SK-N-SH (cell line): ENCODE measurements at regions not wholly inside any gene's neighbourhood (a gene's known extent, or its start where the extent isn't known, plus 50 kb on each side); places are given as distances from the start of the nearest gene placed in this dataset.

Source experiments
- CTCF ChIA-PET: fragments of 300-600, 350-600 bp; formaldehyde crosslinking; extraction: SDS; loops from one replicate; lab custom pipeline; 2021; lab: Yijun Ruan, JAX
- POLR2A ChIA-PET: fragments of 350-600 bp; sonication (Branson Sonifier 250); formaldehyde crosslinking; extraction: SDS; loops from one replicate; lab custom pipeline; 2020; ENCODE audit warnings: antibody characterized with exemption, inconsistent platforms; lab: Yijun Ruan, JAX
- DNase-seq: peaks from one replicate; pipeline ENCODE4 v3.0.0; 2012
- H2AFZ ChIP-seq: fragments of 200-600 bp; sonication (generic); 2 replicates; pipeline ENCODE4 v1.8.1; 2016; ENCODE audit warnings: antibody characterized with exemption, mild to moderate bottlenecking, low read depth
- H3F3A ChIP-seq: fragments of 200-600 bp; sonication (generic); replicated peaks from 2 replicates; pipeline ENCODE3; 2016; ENCODE audit warnings: antibody characterized with exemption, mild to moderate bottlenecking; ENCODE audit not compliant: insufficient read depth
- H3K27ac ChIP-seq, 2 experiments: fragments of 200-500 bp in 1 of 2; fragments of 200-600 bp in 1 of 2; sonication (Bioruptor generic) in 1 of 2; sonication (generic), shearing (Covaris generic) in 1 of 2; 2 replicates each; pipeline versions ENCODE4 v1.5.1 to v1.6.1; 2014 to 2016; ENCODE audit warnings: low read depth in 2 of 2, inconsistent platforms in 1 of 2, low read length in 1 of 2, mild to moderate bottlenecking in 1 of 2, mixed read lengths in 1 of 2
- H3K27me3 ChIP-seq: fragments of 200-600 bp; sonication (generic), shearing (Covaris generic); 2 replicates; pipeline ENCODE4 v1.6.1; 2016; ENCODE audit warnings: mixed run types; ENCODE audit not compliant: insufficient read depth
- H3K36me3 ChIP-seq, 2 experiments: fragments of 200-500 bp in 1 of 2; fragments of 200-600 bp in 1 of 2; sonication (Bioruptor generic) in 1 of 2; sonication (generic) in 1 of 2; replicated peaks in 1 of 2; 2 replicates each; pipeline versions ENCODE3 to v1.5.1; 2014 to 2016; ENCODE audit warnings: low read length in 1 of 2, mild to moderate bottlenecking in 1 of 2; ENCODE audit not compliant: insufficient read depth in 2 of 2, control insufficient read depth in 1 of 2
- H3K4me1 ChIP-seq, 2 experiments: fragments of 200-500 bp in 1 of 2; fragments of 200-600 bp in 1 of 2; sonication (Bioruptor generic) in 1 of 2; sonication (generic), shearing (Covaris generic) in 1 of 2; 2 replicates each; pipeline versions ENCODE4 v1.5.1 to v1.6.1; 2014 to 2016; ENCODE audit warnings: low read depth in 1 of 2, low read length in 1 of 2, mixed run types in 1 of 2; ENCODE audit not compliant: insufficient read depth in 2 of 2, control insufficient read depth in 1 of 2
- H3K4me2 ChIP-seq: fragments of 200-600 bp; sonication (generic), shearing (Covaris generic); 2 replicates; pipeline ENCODE4 v1.6.1; 2017; ENCODE audit warnings: mixed run types
- H3K4me3 ChIP-seq, 2 experiments: fragments of 200-500 bp in 1 of 2; fragments of 200-600 bp in 1 of 2; sonication (Bioruptor generic) in 1 of 2; sonication (generic), shearing (Covaris generic) in 1 of 2; 2 replicates each; pipeline versions ENCODE4 v1.5.1 to v1.8.1; 2014 to 2016; ENCODE audit warnings: low read depth in 2 of 2, inconsistent platforms in 1 of 2, low read length in 1 of 2, mild to moderate bottlenecking in 1 of 2, mixed read lengths in 1 of 2, moderate library complexity in 1 of 2
- H3K79me2 ChIP-seq: fragments of 200-600 bp; sonication (generic); 2 replicates; pipeline ENCODE4 v1.8.1; 2017; ENCODE audit warnings: mild to moderate bottlenecking; ENCODE audit not compliant: insufficient read depth
- H3K9ac ChIP-seq: fragments of 200-600 bp; sonication (generic); 2 replicates; pipeline ENCODE4 v1.6.1; 2017; ENCODE audit warnings: mixed run types
- H3K9me2 ChIP-seq: fragments of 200-600 bp; sonication (generic); 2 replicates; pipeline ENCODE4 v1.6.1; 2017; ENCODE audit warnings: mixed run types
- H3K9me3 ChIP-seq: fragments of 200-600 bp; sonication (generic); 2 replicates; pipeline ENCODE4 v1.6.1; 2017; ENCODE audit warnings: mixed run types, mild to moderate bottlenecking, moderate library complexity
- H4K20me1 ChIP-seq: fragments of 200-600 bp; sonication (generic); 2 replicates; pipeline ENCODE4 v1.6.1; 2017; ENCODE audit warnings: mild to moderate bottlenecking, mixed run types; ENCODE audit not compliant: insufficient read depth
- ELF1 ChIP-seq: IDR thresholded peaks from 2 replicates; pipeline ENCODE4 v1.4.0; 2012
- EP300 ChIP-seq, 2 experiments: IDR thresholded peaks; 2 replicates each; pipeline versions ENCODE4 v1.4.0 to v1.6.1; 2012; ENCODE audit warnings: borderline replicate concordance in 1 of 2, low read depth in 1 of 2, low read length in 1 of 2
- FOXJ3 ChIP-seq: sonication (generic); formaldehyde crosslinking; IDR thresholded peaks from 2 replicates; pipeline ENCODE4 v1.5.1; 2020; ENCODE audit warnings: mild to moderate bottlenecking, missing genetic modification reagents
- GABPA ChIP-seq: IDR thresholded peaks from 2 replicates; pipeline ENCODE4 v1.4.0; 2012; ENCODE audit warnings: low read depth, mild to moderate bottlenecking
- JUND ChIP-seq: IDR thresholded peaks from 2 replicates; pipeline ENCODE4 v1.4.0; 2012
- MEF2A ChIP-seq: IDR thresholded peaks from 2 replicates; pipeline ENCODE4 v1.4.0; 2012; ENCODE audit warnings: low read depth, borderline replicate concordance
- NFIC ChIP-seq: IDR thresholded peaks from 2 replicates; pipeline ENCODE4 v1.4.0; 2012; ENCODE audit warnings: borderline replicate concordance
- NRF1 ChIP-seq: IDR thresholded peaks from 2 replicates; pipeline ENCODE4 v1.6.1; 2012; ENCODE audit warnings: low read depth, mild to moderate bottlenecking, low read length
- POLR2AphosphoS5 ChIP-seq: IDR thresholded peaks from 2 replicates; pipeline ENCODE4 v1.6.1; 2012; ENCODE audit warnings: low read depth, low read length
- RAD21 ChIP-seq: IDR thresholded peaks from 2 replicates; pipeline ENCODE4 v1.6.1; 2012; ENCODE audit warnings: mild to moderate bottlenecking, low read length
- TAF1 ChIP-seq: IDR thresholded peaks from 2 replicates; pipeline ENCODE4 v1.6.1; 2012; ENCODE audit warnings: low read depth, mild to moderate bottlenecking, low read length, moderate library complexity, borderline replicate concordance
- TCF12 ChIP-seq: IDR thresholded peaks from 2 replicates; pipeline ENCODE4 v1.4.0; 2012
- TEAD4 ChIP-seq: IDR thresholded peaks from 2 replicates; pipeline ENCODE4 v1.4.0; 2012; ENCODE audit warnings: mild to moderate bottlenecking, borderline replicate concordance; ENCODE audit not compliant: insufficient read depth
- YY1 ChIP-seq: IDR thresholded peaks from 2 replicates; pipeline ENCODE4 v1.4.0; 2012; ENCODE audit warnings: low read depth, mild to moderate bottlenecking
- WGBS: methylation state at CpG from one replicate; pipeline ENCODE4 v1.1.6; 2017; ENCODE audit warnings: low lambda C conversion rate; 5-methylcytosine and 5-hydroxymethylcytosine counted together
- TF ChIP-seq, protein P1 (sequence below): fragments of 150-350 bp; IDR thresholded peaks from 2 replicates; pipeline ENCODE4 v1.6.1; 2017; ENCODE audit warnings: antibody characterized with exemption, low read length, low read depth, borderline replicate concordance
- TF ChIP-seq, protein P2 (sequence below): IDR thresholded peaks from 2 replicates; pipeline ENCODE4 v1.6.1; 2012; ENCODE audit warnings: mild to moderate bottlenecking, low read depth, low read length, moderate library complexity
- TF ChIP-seq, protein P3 (sequence below): IDR thresholded peaks from 2 replicates; pipeline ENCODE4; 2012
- TF ChIP-seq, protein P4 (sequence below): IDR thresholded peaks from 2 replicates; pipeline ENCODE4 v1.4.0; 2012; ENCODE audit warnings: low read depth, borderline replicate concordance
- TF ChIP-seq, protein P5 (sequence below): IDR thresholded peaks from 2 replicates; pipeline ENCODE4 v1.4.0; 2012; ENCODE audit warnings: low read depth, borderline replicate concordance

DNA sequence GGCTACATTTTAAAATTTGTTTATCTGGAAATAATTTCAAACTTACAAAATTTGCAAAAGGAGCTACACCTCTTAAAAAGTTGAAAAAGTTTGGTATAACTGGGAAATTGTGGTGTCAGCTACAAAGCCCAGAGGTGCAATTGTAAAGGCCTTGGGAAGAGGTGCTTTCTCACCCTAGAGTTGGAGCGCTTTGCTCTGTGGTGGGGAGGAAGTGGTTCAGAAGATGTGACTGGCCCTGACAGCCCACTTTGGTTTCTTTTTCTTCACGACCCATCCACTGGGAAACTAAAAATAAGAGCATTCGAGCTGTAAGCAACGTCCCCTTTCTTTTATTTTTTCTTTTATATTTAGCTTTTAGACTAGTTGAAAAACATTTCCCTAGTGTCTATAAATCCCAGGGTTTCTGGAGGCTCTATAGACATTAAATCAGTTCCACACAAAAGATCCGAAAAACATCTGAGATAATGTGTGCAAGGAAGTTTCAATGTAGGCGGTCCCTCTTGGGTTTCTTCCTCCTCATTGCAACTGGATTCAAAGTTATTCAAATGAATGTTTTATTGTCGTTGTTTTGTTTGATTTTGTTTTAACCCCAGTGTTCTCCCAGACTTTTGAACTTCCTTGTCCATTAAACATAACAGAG lies 397.8 kb downstream of the KIF16B start:
- no peak for DNase-seq

DNA sequence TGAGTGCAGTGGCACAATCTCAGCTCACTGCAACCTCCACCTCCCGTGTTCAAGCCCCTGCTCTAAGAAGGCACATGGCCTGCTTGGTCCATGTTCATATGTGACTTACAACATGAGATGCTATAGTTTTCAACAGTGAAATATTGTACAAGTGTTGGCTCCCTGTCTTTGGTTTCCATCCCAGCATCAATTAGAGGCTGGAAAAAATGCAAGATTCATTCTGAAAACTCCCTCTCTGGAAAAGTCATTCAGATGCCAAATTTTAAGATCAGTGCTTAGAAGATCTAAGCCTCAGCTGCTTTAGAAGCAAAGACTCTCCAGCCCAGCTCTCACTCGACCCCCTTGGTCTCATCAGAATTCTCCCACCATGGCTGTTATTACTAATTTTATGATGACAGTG lies 398.9 kb downstream of the KIF16B start:
- WGBS, result 12% methylated on average over 2 of the region's 2 CpGs
- POLR2A ChIA-PET, result no interaction called here
- Histone ChIP-seq H2AFZ (no peak overlapping the region), H4K20me1 (no peaks in the 10 kb centered on the region), H3K4me2 (no peak overlapping the region), H3K9ac (no peak overlapping the region), H3K36me3 (no peaks in the 10 kb centered on the region), H3K27me3 (no peaks in the 10 kb centered on the region), H3K4me1 (peaks cover 0 to 5% of the 10 kb centered on the region in 2 experiments; a peak in 1 of 4 replicates), H3F3A (no peaks in the 10 kb centered on the region), H3K79me2 (no peaks in the 10 kb centered on the region), H3K9me2 (no peaks in the 10 kb centered on the region), H3K4me3 (no peak overlapping the region), H3K9me3 (no peaks in the 10 kb centered on the region), H3K27ac (no peak overlapping the region)
- no peak for DNase-seq
- CTCF ChIA-PET, result no interaction called here
- TF ChIP-seq NRF1, result no peak
- no peak for TF ChIP-seq ELF1
- no peak for TF ChIP-seq TAF1
- TF ChIP-seq, protein P1, sequence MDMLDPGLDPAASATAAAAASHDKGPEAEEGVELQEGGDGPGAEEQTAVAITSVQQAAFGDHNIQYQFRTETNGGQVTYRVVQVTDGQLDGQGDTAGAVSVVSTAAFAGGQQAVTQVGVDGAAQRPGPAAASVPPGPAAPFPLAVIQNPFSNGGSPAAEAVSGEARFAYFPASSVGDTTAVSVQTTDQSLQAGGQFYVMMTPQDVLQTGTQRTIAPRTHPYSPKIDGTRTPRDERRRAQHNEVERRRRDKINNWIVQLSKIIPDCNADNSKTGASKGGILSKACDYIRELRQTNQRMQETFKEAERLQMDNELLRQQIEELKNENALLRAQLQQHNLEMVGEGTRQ, result no peak
- TF ChIP-seq NFIC, result no peak
- no peak for TF ChIP-seq JUND
- TF ChIP-seq, protein P2, sequence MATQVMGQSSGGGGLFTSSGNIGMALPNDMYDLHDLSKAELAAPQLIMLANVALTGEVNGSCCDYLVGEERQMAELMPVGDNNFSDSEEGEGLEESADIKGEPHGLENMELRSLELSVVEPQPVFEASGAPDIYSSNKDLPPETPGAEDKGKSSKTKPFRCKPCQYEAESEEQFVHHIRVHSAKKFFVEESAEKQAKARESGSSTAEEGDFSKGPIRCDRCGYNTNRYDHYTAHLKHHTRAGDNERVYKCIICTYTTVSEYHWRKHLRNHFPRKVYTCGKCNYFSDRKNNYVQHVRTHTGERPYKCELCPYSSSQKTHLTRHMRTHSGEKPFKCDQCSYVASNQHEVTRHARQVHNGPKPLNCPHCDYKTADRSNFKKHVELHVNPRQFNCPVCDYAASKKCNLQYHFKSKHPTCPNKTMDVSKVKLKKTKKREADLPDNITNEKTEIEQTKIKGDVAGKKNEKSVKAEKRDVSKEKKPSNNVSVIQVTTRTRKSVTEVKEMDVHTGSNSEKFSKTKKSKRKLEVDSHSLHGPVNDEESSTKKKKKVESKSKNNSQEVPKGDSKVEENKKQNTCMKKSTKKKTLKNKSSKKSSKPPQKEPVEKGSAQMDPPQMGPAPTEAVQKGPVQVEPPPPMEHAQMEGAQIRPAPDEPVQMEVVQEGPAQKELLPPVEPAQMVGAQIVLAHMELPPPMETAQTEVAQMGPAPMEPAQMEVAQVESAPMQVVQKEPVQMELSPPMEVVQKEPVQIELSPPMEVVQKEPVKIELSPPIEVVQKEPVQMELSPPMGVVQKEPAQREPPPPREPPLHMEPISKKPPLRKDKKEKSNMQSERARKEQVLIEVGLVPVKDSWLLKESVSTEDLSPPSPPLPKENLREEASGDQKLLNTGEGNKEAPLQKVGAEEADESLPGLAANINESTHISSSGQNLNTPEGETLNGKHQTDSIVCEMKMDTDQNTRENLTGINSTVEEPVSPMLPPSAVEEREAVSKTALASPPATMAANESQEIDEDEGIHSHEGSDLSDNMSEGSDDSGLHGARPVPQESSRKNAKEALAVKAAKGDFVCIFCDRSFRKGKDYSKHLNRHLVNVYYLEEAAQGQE, result no peak
- TF ChIP-seq TEAD4, result no peak

More for the DNA sequence above, 397.8 kb downstream of the KIF16B start:
- CTCF ChIA-PET, result no interaction called here
- Histone ChIP-seq H3K9me2 (no peaks in the 10 kb centered on the region), H3K4me3 (no peak overlapping the region), H3K36me3 (no peaks in the 10 kb centered on the region), H3K9me3 (no peaks in the 10 kb centered on the region), H4K20me1 (no peaks in the 10 kb centered on the region), H3F3A (no peaks in the 10 kb centered on the region), H3K79me2 (no peaks in the 10 kb centered on the region), H3K27me3 (no peaks in the 10 kb centered on the region), H3K9ac (no peak overlapping the region), H3K4me1 (peaks cover 0 to 5% of the 10 kb centered on the region in 2 experiments; a peak in 1 of 4 replicates), H3K27ac (no peak overlapping the region), H2AFZ (no peak overlapping the region), H3K4me2 (no peak overlapping the region)
- POLR2A ChIA-PET, result no interaction called here
- WGBS, result 28% methylated on average over 7 of the region's 7 CpGs
- TF ChIP-seq, protein P3, sequence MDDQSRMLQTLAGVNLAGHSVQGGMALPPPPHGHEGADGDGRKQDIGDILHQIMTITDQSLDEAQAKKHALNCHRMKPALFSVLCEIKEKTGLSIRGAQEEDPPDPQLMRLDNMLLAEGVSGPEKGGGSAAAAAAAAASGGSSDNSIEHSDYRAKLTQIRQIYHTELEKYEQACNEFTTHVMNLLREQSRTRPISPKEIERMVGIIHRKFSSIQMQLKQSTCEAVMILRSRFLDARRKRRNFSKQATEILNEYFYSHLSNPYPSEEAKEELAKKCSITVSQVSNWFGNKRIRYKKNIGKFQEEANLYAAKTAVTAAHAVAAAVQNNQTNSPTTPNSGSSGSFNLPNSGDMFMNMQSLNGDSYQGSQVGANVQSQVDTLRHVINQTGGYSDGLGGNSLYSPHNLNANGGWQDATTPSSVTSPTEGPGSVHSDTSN, result no peak
- no peak for TF ChIP-seq GABPA
- no peak for TF ChIP-seq TAF1
- TF ChIP-seq ELF1, result no peak
- TF ChIP-seq, protein P4, sequence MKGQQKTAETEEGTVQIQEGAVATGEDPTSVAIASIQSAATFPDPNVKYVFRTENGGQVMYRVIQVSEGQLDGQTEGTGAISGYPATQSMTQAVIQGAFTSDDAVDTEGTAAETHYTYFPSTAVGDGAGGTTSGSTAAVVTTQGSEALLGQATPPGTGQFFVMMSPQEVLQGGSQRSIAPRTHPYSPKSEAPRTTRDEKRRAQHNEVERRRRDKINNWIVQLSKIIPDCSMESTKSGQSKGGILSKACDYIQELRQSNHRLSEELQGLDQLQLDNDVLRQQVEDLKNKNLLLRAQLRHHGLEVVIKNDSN, result no peak
- TF ChIP-seq YY1, result no peak
- TF ChIP-seq MEF2A, result no peak
- no peak for TF ChIP-seq NRF1
- no peak for TF ChIP-seq RAD21
- TF ChIP-seq, protein P5, sequence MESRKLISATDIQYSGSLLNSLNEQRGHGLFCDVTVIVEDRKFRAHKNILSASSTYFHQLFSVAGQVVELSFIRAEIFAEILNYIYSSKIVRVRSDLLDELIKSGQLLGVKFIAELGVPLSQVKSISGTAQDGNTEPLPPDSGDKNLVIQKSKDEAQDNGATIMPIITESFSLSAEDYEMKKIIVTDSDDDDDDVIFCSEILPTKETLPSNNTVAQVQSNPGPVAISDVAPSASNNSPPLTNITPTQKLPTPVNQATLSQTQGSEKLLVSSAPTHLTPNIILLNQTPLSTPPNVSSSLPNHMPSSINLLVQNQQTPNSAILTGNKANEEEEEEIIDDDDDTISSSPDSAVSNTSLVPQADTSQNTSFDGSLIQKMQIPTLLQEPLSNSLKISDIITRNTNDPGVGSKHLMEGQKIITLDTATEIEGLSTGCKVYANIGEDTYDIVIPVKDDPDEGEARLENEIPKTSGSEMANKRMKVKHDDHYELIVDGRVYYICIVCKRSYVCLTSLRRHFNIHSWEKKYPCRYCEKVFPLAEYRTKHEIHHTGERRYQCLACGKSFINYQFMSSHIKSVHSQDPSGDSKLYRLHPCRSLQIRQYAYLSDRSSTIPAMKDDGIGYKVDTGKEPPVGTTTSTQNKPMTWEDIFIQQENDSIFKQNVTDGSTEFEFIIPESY, result no peak
- no peak for TF ChIP-seq TCF12
- no peak for TF ChIP-seq JUND
- TF ChIP-seq FOXJ3, result no peak
- TF ChIP-seq EP300 (IDR thresholded peaks at IDR 0.05; ENCODE audit: borderline replicate concordance in 1 of 2, low read depth in 1 of 2, low read length in 1 of 2), result no peak
- TF ChIP-seq POLR2AphosphoS5, result no peak
